VCaP (cell line): ENCODE measurements at regions not wholly inside any gene's neighbourhood (a gene's known extent, or its start where the extent isn't known, plus 50 kb on each side); places are given as distances from the start of the nearest gene placed in this dataset.

ENCODE experiments used
- H3K27ac ChIP-seq: fragments of 450-650 bp; 2 replicates; pipeline ENCODE4 v1.5.1; 2017
- CTCF ChIP-seq: fragments of 450-650 bp; conservative IDR thresholded peaks from 2 replicates; pipeline ENCODE4 v1.5.1; 2017; ENCODE audit warnings: mild to moderate bottlenecking, moderate library complexity

- H3K27ac ChIP-seq, result no peak overlapping the region
- no peak for TF ChIP-seq CTCF
Measured at GRCh38 chr12:59004456-59004855, 84.2 kb upstream of the LRIG3 start.

GRCh38 chr12:58995666-58996363, 75.5 kb upstream of the LRIG3 start:
- no peak for TF ChIP-seq CTCF
- no peak overlapping the region for H3K27ac ChIP-seq

GRCh38 chr12:58988643-58989344, 68.5 kb upstream of the LRIG3 start:
- no peak for TF ChIP-seq CTCF
- no peak overlapping the region for H3K27ac ChIP-seq

- no peak for TF ChIP-seq CTCF
- H3K27ac ChIP-seq, result no peak overlapping the region
Measured at GRCh38 chr12:58981961-58982360, 61.7 kb upstream of the LRIG3 start.

GRCh38 chr12:58980768-58981167, 60.5 kb upstream of the LRIG3 start:
- no peak overlapping the region for H3K27ac ChIP-seq
- no peak for TF ChIP-seq CTCF

- TF ChIP-seq CTCF, result no peak
- no peak overlapping the region for H3K27ac ChIP-seq
Measured at GRCh38 chr12:58978717-58979116, 58.4 kb upstream of the LRIG3 start.

- TF ChIP-seq CTCF, result no peak
- H3K27ac ChIP-seq, result no peak overlapping the region
Measured at GRCh38 chr12:58977476-58977875, 57.2 kb upstream of the LRIG3 start.
